ENCODE measurements at regions not wholly inside any gene's neighbourhood (a gene's known extent, or its start where the extent isn't known, plus 50 kb on each side); places are given as distances from the start of the nearest gene placed in this dataset.

GRCh38 chr9:20280330-20280729, 342.0 kb downstream of the MLLT3 start:
- TF ChIP-seq CTCF (IDR thresholded peaks at IDR 0.05) (no peak), EP300 (IDR thresholded peaks at IDR 0.05) (no peak), POLR2A (IDR thresholded peaks at IDR 0.05) (no peak), POLR2AphosphoS5 (IDR thresholded peaks at IDR 0.05) (no peak)

Data from suprapubic skin (tissue), 4 donors.